ENCODE measurements at regions not wholly inside any gene's neighbourhood (a gene's known extent, or its start where the extent isn't known, plus 50 kb on each side); places are given as distances from the start of the nearest gene placed in this dataset.

DNA sequence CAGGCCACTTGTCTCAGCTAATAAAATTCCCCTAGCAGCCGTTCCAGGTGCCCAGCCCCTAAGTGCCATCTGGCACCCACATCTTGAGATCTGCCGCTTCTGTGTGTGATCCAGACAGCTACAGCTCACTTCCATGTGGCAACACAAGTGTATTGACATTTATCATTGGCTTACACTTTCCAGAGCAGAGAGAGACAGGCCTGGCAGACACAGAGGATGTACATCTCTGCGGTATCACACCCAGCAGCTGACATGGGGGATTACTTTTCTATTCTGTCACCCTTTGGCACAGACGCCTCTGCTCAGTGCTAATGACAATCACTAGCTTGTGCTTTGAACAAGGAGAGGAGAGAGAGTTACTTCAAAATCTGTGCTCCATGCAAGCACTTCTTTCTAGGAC lies 195.9 kb downstream of the KDR start:
- no peak for FAIRE-seq
- DNase-seq (ENCODE audit: low spot score) = no peak

DNA sequence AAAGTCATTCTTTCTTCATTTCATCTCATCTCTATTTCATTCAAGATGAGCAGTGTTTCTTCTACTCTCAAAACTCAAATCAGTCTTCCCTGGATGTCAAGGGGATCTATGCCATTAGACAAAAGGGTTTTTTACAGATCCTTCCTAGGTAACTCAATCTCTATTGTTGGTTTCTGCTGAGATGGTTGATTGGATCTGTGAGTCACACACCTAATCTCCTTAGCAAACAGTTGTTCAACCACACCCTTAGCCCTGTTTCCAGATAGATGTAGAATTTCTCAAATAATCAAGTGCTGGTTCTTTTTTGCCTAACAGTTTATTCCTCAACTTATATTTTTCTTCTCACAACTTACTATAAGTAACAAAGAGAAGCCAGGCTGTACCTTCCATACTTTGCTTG lies 200.5 kb downstream of the KDR start:
- FAIRE-seq (no peak), DNase-seq (ENCODE audit: low spot score) (no peak)

GRCh38 chr4:54915276-54915675 lies 210.1 kb downstream of the KDR start:
- no peak for DNase-seq (ENCODE audit: low spot score)
- FAIRE-seq = no peak

DNA sequence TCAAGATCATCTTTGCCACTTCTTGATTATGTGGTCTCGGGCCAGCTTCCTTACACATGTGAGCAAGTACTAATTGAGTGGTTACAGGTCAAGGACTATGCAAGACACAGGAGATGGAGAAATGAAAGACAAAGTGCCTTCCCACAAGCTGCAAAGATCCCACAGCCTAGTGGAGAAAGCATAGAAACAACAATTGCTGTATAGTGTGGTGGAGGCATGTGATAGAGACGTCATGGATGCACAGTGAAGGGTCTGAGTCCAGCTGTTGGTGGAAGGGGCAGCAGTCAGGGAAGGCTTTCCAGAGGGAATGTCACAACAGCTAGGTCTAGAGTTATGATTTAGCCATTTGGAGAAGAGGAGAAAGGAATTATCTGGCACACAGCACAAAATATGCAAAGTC lies 210.6 kb downstream of the KDR start:
- DNase-seq (ENCODE audit: low spot score) (no peak), FAIRE-seq (no peak)

DNA sequence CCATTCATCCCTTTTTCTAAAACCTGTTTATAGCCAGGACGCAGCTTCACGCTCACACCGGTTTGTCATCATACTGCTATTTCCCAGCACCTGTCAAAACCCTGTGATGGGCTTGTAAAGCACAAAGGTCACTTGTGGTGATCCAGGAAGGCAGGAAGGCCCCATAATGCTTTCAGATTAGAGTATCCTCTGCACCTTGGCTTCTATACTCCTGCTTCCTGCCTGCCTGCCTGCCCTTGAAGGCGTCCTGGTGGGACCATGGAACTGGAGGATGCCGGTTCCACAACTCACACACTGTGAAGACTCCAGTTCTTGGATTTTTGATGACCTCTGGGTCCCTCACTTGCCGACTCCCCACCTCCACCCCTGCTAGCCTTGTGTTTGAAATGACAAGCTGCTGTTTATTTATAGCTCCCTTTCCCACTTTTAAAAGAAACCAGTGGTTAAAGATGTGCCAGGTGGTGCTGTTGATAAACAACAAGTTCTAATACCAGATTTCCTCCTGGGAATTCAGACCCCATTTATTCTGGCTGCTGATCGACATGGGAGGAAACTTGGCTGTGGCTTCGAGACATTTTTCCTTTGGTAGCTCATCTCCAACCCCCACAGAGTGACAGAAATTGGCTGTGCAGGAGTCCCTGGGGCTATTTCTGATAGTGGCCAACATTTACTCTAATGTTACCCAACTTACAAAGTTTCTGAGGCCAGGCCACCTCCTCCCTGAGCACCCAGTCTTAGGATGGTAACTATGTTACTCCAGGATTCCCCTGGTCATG lies 211.5 kb downstream of the KDR start:
- FAIRE-seq = no peak
- DNase-seq (ENCODE audit: low spot score) = no peak

DNA sequence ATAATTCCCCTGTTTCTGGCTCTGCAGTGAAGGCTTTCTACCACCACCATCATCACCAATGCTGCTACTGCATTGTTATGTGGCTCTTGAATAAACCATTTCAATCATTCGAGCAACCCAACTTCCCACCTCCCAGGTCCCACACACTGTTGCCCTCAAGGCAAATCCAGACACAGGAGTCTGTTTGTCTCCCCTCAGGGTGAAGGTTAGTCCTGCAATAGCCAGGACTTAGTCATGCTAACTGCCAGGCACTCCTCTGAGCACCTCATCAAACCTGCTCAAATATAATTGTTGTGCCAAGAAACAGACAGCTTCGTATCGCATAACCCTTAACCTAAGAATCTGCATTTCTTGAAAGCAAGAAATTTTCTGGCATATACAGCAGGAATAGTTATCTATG lies 213.2 kb downstream of the KDR start:
- FAIRE-seq = no peak
- no peak for DNase-seq (ENCODE audit: low spot score)

GRCh38 chr4:54909961-54910360 lies 215.4 kb downstream of the KDR start:
- no peak for DNase-seq (ENCODE audit: low spot score)
- no peak for FAIRE-seq

GRCh38 chr4:54908763-54909162 lies 216.6 kb downstream of the KDR start:
- no peak for FAIRE-seq
- DNase-seq (ENCODE audit: low spot score) = no peak

DNA sequence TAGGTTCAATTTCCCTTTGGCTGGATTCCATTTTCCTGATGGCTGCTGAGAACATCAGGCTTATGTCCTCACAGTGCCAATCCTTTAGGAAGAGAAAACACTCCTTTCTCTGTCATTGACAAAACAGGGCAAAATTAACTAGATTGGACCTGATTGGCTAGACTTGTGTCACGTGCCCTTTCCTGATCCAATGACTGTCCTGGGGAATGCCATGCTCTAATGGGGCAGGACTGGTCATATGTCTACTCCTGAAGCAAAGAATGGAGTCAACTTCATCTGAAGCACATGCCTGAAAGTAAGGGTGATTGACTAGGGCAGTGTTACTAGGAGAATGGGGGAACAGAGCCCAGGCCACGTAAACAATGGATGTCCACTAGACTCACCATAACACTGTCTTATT lies 220.4 kb downstream of the KDR start:
- FAIRE-seq (no peak), DNase-seq (ENCODE audit: low spot score) (no peak)

DNA sequence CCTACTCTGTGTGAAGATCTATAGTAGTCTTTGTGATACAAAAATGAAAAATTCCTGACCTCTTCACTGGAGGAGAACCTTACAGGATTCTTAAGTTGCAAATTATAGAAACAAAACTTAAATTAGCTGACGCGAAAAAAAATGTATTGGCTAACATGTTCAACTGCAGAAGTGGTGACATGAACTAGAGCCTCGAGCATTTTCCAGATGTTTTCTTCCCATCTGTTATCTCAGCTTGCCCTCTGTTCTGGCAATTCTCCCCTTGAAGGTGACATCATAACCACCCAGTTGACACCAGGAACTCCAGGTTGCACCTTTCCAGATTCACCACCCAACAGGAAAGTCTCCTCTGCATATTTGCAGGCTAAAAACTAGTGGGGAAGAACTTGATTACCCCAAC lies 222.4 kb downstream of the KDR start:
- no peak for FAIRE-seq
- DNase-seq (ENCODE audit: low spot score) = no peak

DNA sequence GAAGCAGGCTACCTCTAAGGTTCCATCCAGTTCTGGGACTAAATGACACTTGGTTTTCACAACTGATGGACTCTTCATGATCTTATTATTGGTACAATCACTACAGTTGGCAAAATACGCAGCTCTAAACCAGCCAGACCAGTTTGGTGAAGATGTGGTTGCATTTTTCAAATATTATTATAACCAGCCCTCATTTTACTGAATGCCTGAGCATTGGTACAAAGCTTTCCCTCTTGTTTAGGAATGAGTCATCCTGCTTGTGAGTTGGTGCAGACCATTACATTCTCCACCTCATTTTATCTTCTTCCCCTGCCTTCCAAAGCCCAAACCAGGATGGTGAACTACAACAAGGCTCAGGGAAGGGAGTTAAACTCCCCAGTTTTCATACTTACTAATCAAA lies 223.1 kb downstream of the KDR start:
- DNase-seq (ENCODE audit: low spot score) = no peak
- FAIRE-seq = no peak

- FAIRE-seq = no peak
- no peak for DNase-seq (ENCODE audit: low spot score)
Measured at GRCh38 chr4:54901202-54901601, 224.2 kb downstream of the KDR start.

- no peak for FAIRE-seq
Measured at GRCh38 chr4:54898656-54899340, 226.6 kb downstream of the KDR start.

GRCh38 chr4:54898056-54898562 lies 227.3 kb downstream of the KDR start:
- FAIRE-seq = no peak

More at GRCh38 chr4:54898656-54899340, 226.6 kb downstream of the KDR start:
- DNase-seq (ENCODE audit: low spot score) = no peak

DNA sequence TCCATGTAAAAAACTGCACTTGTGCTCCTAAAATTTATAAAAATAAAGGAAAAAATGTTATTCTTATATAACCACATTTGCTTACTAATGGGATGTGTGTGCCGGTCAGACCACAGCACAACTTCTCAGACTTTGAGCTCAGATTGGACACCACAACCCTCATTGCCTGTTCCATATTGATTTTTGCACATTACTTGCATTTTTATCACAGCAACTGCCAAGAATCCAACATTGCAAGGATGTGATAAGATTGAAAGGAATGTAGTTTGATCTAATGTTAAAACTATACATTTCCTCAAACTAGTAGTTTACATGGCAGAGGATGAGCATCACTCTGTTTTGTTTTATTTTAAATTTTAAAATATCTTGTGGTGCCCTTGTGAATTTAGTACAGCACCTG lies 227.8 kb downstream of the KDR start:
- no peak for DNase-seq (ENCODE audit: low spot score)
- FAIRE-seq = no peak

More at GRCh38 chr4:54898056-54898562, 227.3 kb downstream of the KDR start:
- no peak for DNase-seq (ENCODE audit: low spot score)

DNA sequence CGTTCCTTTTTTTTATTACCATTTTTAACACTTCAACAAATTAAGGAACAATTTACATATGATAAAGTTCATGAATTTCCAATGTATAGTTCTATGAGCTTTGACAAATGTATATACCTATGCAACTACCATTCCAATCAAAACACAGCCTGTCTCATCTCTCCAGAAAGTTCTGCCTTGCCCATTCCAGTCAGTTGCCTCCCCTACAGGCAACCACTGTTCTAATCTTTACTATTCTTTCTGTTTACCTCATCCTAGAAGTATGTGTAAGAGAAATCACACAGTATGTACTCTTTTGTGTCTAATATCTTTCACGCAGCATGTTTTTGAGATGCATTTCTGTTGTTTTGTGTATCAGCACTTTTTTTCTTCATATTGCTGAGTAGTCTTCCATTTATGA lies 224.9 kb downstream of the KIT start:
- FAIRE-seq = no peak
- no peak for DNase-seq (ENCODE audit: low spot score)

DNA sequence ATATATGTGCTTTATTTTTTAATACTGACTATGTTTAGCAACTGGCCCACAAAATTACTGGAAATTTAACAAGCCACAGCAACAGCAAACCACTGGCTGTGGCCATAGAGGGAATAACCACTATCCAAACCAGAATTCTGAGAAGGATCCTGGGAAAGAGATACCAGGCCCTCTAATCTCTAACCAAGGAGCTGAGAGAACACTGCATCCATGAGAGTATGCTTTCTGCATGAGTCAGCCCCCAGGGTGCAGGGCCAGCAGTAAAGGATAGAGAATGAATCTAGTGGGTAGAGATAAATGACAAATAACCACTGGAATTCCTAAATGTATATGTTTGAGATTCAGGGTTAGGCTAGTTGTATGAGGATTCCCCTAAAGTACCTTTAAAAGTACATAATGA lies 221.8 kb downstream of the KIT start:
- DNase-seq (ENCODE audit: low spot score) = no peak
- no peak for FAIRE-seq

DNA sequence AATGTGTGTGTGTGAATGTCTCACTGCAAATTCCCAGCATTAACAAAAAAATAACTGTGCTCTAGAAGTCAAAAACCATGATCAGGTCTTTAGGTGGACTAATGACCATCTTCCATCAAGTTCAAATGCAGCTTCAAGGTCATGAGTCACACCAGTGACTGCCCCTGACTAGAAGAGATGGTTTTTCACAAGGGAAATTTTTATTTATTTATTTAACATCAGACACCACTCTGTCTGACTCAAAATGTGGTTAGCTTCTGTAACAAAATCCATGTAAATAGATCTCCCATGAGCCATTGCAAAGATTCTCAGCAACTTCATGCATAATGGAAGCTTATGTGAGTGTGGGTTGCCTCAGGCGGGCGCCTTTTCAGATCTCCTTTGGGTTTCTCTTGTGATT lies 219.2 kb downstream of the KIT start:
- DNase-seq (ENCODE audit: low spot score) (no peak), FAIRE-seq (no peak)

DNA sequence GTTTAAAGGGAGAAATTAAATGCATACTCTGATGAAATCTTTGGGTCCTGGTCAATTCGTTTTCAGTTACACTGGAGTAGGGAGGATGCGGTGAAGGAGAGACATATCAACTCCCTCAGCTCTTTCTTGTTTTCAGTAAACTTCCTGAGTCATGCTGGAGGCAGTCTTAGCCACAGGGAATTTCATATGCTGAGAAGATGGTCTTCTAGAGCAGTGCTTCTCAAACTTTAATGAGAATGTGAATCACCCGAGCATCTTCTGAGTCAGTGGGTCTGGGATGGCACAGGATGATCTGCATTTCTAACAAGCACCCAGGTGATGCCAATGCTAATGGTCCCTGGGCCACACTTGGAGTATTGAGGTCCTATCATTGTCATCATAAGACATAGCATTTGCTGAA lies 214.5 kb downstream of the KIT start:
- DNase-seq (ENCODE audit: low spot score) (no peak), FAIRE-seq (no peak)

- FAIRE-seq (no peak), DNase-seq (ENCODE audit: low spot score) (no peak)
Measured at GRCh38 chr4:54863571-54864255, 206.0 kb downstream of the KIT start.

DNA sequence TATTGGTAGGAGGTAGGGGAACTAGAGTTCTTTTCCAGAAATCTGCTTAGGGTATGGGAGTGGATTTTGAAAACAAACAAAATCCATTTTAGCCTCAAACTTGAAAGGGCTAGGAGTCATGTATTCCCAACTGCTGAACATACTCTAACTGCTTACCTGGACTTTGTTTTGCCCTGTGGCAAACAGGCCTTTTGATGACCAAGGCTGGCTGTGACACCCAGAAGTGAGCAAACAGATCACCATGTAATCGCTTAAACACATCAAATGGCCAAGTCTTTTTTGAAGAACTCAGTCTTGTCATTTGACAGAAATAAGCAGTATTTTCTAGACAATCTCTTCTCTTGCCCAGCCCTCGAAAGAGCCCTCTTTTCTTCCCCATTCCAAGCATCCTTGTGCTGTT lies 203.4 kb downstream of the KIT start:
- DNase-seq (ENCODE audit: low spot score) (no peak), FAIRE-seq (no peak)

DNA sequence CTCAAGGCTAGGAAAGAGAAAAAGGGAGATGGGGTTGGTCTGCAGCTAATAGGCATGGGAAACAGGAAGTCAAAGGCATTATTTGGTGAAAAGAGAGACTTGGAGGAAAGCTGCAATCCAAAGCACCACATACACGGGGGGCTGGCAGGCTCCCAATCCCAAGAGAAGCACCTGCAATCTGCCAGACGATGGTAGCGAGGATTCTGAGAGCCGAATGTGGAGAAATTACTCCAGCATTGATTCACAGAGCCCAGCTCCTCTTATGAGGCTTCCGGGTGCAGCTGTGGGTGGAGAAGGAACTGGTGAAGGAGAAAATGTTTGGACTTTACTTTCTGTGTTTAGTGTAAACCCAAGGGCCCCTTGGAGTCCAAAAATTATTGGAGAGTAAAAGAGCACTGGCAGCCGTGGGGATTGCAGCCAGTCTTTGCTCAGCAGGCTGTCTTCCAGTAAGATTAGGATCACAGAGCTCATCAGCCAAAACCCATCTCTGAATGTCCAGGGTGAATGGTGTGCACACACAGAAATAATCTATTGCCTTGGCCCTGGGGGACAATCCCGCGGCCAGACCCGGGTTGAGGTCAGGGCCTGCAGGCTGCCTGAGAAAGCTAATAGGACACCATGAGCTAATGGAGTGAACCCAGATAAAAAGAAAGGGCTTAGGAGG lies 197.6 kb downstream of the KIT start:
- FAIRE-seq (no peak), DNase-seq (ENCODE audit: low spot score) (no peak)
